Activated T-helper 2 cell treated with anti-CD3 and anti-CD28 coated beads, Interferon-gamma antibody, Interleukin-2, Interleukin-4, amounts not matched to agents 10 μg/mL and 5 μg/mL and 100 μg/mL, durations not matched to agents 14 hours and 24 hours and 36 hours (primary cell): ENCODE measurements at regions not wholly inside any gene's neighbourhood (a gene's known extent, or its start where the extent isn't known, plus 50 kb on each side); places are given as distances from the start of the nearest gene placed in this dataset.

Source experiments
- DNase-seq: peaks from one replicate; pipeline ENCODE4 v3.0.0; 2021; ENCODE audit warnings: low spot score
- H3K27ac Mint-ChIP-seq: one replicate; pipeline ENCODE4 v1.8.0; 2021; ENCODE audit warnings: mixed read lengths
- H3K27me3 Mint-ChIP-seq: one replicate; pipeline ENCODE4 v1.8.0; 2021; ENCODE audit warnings: low read depth, mixed read lengths
- H3K36me3 Mint-ChIP-seq: one replicate; pipeline ENCODE4 v1.8.0; 2021; ENCODE audit warnings: low read depth, mixed read lengths
- H3K4me1 Mint-ChIP-seq: one replicate; pipeline ENCODE4 v1.8.0; 2021; ENCODE audit warnings: low read depth, mixed read lengths
- H3K4me3 Mint-ChIP-seq: one replicate; pipeline ENCODE4 v1.8.0; 2021; ENCODE audit warnings: low read depth, mild to moderate bottlenecking, moderate library complexity, mixed read lengths
- H3K9me3 Mint-ChIP-seq: one replicate; pipeline ENCODE4 v1.8.0; 2021; ENCODE audit warnings: mixed read lengths
- intact Hi-C: fragments of 100-400 bp; cut with micrococcal nuclease; formaldehyde crosslinking; loops from one replicate; pipeline ENCODE4 v1.15.1; 2023

GRCh38 chr19:30783936-30784335, 411.8 kb downstream of the ZNF536 start:
- Mint-ChIP-seq H3K36me3 (no peaks in the 10 kb centered on the region), H3K4me3 (no peak overlapping the region), H3K27me3 (no peaks in the 10 kb centered on the region), H3K4me1 (peaks cover 2% of the 10 kb centered on the region), H3K27ac (no peak overlapping the region), H3K9me3 (no peaks in the 10 kb centered on the region)
- intact Hi-C loops, result no loop called here
- no peak for DNase-seq

DNA sequence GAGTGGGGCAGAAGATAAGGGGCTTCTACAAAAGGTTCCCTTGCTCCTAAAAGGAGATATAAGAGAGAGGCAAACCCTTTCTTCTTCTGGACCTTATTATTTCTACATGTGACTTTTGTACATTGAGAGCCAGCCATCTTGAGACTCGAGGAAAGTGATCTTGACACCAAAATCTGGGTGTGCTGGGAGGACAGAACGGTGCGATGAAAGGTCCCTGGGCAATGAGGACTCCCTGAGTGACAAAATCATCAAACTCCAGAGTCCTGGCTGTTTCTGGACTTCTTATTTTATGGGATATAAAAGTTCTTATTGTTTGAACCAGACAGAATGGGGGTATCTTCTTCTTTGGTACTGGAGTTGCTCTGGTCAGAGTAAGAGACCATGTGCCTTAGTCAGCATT, 411.0 kb downstream of the ZNF536 start:
- no peak for DNase-seq
- H3K27me3 Mint-ChIP-seq, result no peaks in the 10 kb centered on the region
- H3K36me3 Mint-ChIP-seq, result no peaks in the 10 kb centered on the region
- intact Hi-C loops, result no loop called here
- H3K9me3 Mint-ChIP-seq, result no peaks in the 10 kb centered on the region
- H3K4me3 Mint-ChIP-seq, result no peak overlapping the region
- H3K27ac Mint-ChIP-seq, result no peak overlapping the region
- H3K4me1 Mint-ChIP-seq, result peaks cover 2% of the 10 kb centered on the region

DNA sequence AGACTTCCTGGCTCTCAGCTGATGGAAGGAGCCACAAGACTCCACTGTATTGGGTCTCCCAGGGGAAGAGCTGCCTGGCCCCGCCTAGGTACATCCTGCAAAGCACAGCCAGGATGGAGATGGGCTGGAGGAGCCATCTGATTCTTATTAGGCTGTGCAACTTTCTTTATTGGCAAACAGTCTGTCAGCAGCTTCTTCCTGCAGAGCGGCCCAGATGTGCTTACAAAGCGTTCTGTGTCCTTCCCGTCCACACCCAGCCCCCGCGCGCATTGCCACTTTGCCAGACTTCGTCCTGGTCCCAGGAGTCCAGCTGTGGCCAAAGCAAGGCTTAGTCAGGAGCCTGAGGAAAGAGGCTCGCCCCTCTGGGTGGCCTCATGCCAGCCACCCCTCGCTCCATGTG, 409.3 kb downstream of the ZNF536 start:
- intact Hi-C loops, result no loop called here
- no peak overlapping the region for H3K4me3 Mint-ChIP-seq
- H3K9me3 Mint-ChIP-seq, result no peaks in the 10 kb centered on the region
- no peak for DNase-seq
- no peaks in the 10 kb centered on the region for H3K27me3 Mint-ChIP-seq
- no peak overlapping the region for H3K27ac Mint-ChIP-seq
- peaks cover 1% of the 10 kb centered on the region for H3K4me1 Mint-ChIP-seq
- no peaks in the 10 kb centered on the region for H3K36me3 Mint-ChIP-seq

- Mint-ChIP-seq H3K4me3 (no peak overlapping the region), H3K4me1 (no peaks in the 10 kb centered on the region), H3K27me3 (no peaks in the 10 kb centered on the region), H3K27ac (no peak overlapping the region), H3K9me3 (no peaks in the 10 kb centered on the region), H3K36me3 (no peaks in the 10 kb centered on the region)
- no peak for DNase-seq
- intact Hi-C loops, result no loop called here
Measured at GRCh38 chr19:30781047-30781446, 408.9 kb downstream of the ZNF536 start.

DNA sequence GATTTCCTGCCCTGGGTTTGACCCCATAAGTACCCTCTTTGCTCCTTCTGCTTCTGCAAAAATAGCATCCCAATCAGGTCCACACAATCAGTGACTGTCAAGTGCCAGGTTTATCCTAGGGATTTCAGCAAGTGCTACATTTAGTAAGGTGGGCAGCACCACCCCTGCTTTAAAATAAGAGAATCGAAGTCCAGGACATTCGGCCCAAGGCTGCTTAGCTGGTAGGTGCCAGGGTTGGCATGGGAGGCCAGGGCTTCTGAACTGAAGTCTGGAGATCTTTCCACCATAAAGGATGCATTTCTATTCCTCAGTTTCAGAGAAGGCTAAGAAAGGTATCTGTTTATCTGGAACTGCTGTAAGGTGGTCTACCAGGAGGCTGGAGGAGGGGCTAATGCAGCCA, 408.3 kb downstream of the ZNF536 start:
- H3K9me3 Mint-ChIP-seq, result no peaks in the 10 kb centered on the region
- intact Hi-C loops, result no loop called here
- no peak overlapping the region for H3K4me3 Mint-ChIP-seq
- no peak overlapping the region for H3K27ac Mint-ChIP-seq
- H3K4me1 Mint-ChIP-seq, result no peaks in the 10 kb centered on the region
- no peaks in the 10 kb centered on the region for H3K27me3 Mint-ChIP-seq
- no peaks in the 10 kb centered on the region for H3K36me3 Mint-ChIP-seq
- DNase-seq, result no peak

GRCh38 chr19:30780032-30780431, 407.8 kb downstream of the ZNF536 start:
- Mint-ChIP-seq H3K36me3 (no peaks in the 10 kb centered on the region), H3K4me1 (no peaks in the 10 kb centered on the region), H3K4me3 (no peak overlapping the region), H3K27ac (no peak overlapping the region), H3K9me3 (no peaks in the 10 kb centered on the region), H3K27me3 (no peaks in the 10 kb centered on the region)
- intact Hi-C loops, result no loop called here
- no peak for DNase-seq

DNA sequence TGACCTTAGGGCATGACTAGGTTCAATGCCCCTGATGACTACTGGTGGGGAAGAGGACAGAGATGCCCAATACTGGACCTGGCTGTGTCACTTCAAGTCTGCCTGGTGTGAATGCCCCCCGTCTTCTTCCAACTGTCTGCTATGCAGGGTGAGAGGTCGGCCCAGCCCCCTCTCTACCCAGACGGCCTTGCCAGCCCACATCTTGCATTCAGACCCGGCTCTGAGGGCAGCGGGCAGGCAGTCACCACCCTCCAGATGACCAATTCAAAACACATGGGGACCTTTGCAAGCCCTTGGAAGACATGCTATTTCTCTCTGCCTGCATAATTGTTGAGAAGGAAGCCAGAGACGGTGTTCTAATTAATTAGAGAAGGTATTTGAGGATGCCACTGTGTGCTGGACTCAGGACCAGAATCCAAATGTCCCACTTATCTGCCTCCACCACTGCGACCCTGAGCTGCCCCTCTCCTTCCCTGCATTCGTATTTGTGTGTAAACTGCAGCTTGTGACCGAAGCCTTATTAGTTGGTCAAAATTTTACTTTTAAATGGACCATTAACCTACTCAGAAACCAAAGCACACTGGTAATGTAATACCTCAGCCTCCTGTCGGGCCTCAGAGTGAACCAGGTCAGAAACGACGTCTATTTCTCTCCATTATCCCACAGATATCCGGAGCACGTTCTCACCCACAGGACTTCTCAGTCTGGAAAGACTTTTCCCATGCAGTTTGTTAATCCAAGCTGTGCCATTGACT, 407.0 kb downstream of the ZNF536 start:
- no peak overlapping the region for H3K27ac Mint-ChIP-seq
- H3K9me3 Mint-ChIP-seq, result no peaks in the 10 kb centered on the region
- no peak for DNase-seq

DNA sequence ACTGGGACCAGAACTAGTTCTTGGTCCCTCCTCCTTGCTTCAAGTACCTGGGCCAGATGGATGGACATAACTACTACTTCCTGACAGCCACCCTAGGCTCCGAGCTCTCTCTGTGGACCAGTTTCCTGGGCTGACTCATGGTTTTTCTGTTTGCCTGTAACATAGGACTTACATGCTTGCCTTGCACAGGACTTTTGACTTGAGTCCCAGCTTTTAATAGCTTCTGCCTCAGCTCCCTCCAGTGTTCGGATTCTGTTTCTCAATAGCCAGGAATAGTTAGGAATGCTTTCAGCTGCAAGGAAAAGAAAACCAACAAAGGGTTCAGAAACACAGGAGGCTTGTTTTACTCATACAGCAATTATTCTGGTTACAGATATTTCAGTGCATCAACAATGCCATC, 405.9 kb downstream of the ZNF536 start:
- Mint-ChIP-seq H3K27me3 (no peaks in the 10 kb centered on the region), H3K4me3 (no peak overlapping the region), H3K9me3 (no peaks in the 10 kb centered on the region), H3K4me1 (no peaks in the 10 kb centered on the region), H3K36me3 (no peaks in the 10 kb centered on the region), H3K27ac (no peak overlapping the region)
- no peak for DNase-seq
- intact Hi-C loops, result no loop called here

More for the DNA sequence above, 407.0 kb downstream of the ZNF536 start:
- Mint-ChIP-seq H3K4me3 (no peak overlapping the region), H3K27me3 (no peaks in the 10 kb centered on the region), H3K36me3 (no peaks in the 10 kb centered on the region), H3K4me1 (no peaks in the 10 kb centered on the region)
- intact Hi-C loops, result no loop called here

DNA sequence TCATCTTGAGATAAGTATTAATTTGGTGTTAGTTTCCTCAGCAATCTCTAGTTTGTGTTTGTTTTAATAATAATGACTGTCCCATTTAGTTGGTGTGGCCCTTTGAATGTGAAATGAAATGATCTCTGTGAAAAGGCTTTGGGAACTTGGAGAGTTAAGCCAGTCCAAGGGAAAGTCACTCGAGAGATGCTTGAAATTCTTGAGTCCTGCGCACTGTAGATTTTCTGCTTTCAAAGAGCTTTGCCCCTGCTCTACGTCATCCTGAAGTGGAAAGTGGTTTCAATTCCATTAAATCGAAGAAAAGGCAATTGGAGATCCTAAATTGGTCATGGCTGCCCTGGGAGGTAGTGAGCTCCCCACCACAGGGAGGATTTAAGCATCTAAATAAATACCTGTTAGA, 403.8 kb downstream of the ZNF536 start:
- no peaks in the 10 kb centered on the region for H3K27me3 Mint-ChIP-seq
- H3K27ac Mint-ChIP-seq, result no peak overlapping the region
- H3K9me3 Mint-ChIP-seq, result peaks cover 4% of the 10 kb centered on the region
- H3K4me1 Mint-ChIP-seq, result no peaks in the 10 kb centered on the region
- no peak overlapping the region for H3K4me3 Mint-ChIP-seq
- no peak for DNase-seq
- no peaks in the 10 kb centered on the region for H3K36me3 Mint-ChIP-seq
- intact Hi-C loops, result no loop called here

DNA sequence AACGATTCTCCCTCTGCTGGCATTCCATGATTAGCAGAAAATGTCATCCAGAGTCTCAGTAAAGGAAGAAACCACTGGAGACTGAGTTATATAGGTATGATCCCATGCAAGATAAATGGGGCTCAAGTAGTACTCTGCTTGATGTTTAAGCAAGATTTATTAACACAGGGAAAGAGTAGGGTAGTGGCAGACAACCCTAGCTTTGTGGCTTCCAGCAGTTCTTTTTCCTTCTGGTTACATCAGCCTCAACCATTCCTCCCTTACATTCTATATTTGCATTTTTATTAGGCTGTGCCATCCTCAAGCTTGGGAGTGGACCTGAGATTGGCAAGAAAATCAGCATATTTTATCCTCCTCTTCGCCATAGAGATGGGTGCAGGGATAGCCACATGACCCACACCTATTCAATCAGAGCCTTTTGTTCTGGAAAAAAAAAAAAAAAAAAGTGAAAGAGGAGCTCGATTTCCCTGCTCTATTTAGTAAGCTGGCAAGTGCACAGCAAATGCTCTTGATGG, 402.1 kb downstream of the ZNF536 start:
- Mint-ChIP-seq H3K27me3 (no peaks in the 10 kb centered on the region), H3K27ac (no peak overlapping the region), H3K4me3 (no peak overlapping the region), H3K36me3 (no peaks in the 10 kb centered on the region), H3K9me3 (peaks cover 4% of the 10 kb centered on the region), H3K4me1 (no peaks in the 10 kb centered on the region)
- DNase-seq, result no peak
- intact Hi-C loops, result no loop called here

DNA sequence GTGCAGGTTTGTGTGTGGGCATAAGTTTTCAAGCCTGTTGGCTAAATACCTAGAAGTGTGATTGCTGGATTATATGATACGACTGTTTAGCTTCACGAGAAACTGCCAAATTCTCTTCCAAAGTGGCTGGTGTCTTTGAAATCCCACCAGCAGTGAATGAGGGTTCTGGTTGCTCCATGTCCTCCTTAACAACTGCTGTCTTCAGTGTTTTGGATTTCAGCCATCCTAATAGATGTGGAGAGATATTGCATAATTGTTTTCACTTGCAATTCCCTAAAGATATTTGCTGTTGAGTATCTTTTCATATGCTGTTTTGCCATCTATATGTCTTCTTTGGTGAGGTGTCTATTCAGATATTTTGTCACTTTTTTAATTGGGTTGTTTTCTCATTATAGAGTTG, 390.5 kb downstream of the ZNF536 start:
- intact Hi-C loops, result no loop called here
- no peak overlapping the region for H3K27ac Mint-ChIP-seq
- no peak for DNase-seq
- no peaks in the 10 kb centered on the region for H3K36me3 Mint-ChIP-seq
- no peaks in the 10 kb centered on the region for H3K9me3 Mint-ChIP-seq
- no peak overlapping the region for H3K4me3 Mint-ChIP-seq
- no peaks in the 10 kb centered on the region for H3K27me3 Mint-ChIP-seq
- no peaks in the 10 kb centered on the region for H3K4me1 Mint-ChIP-seq

- H3K27me3 Mint-ChIP-seq, result no peaks in the 10 kb centered on the region
- H3K36me3 Mint-ChIP-seq, result no peaks in the 10 kb centered on the region
- intact Hi-C loops, result no loop called here
- no peak overlapping the region for H3K27ac Mint-ChIP-seq
- H3K4me3 Mint-ChIP-seq, result no peak overlapping the region
- H3K9me3 Mint-ChIP-seq, result no peaks in the 10 kb centered on the region
- no peaks in the 10 kb centered on the region for H3K4me1 Mint-ChIP-seq
- no peak for DNase-seq
Measured at GRCh38 chr19:30760014-30760413, 387.8 kb downstream of the ZNF536 start.

DNA sequence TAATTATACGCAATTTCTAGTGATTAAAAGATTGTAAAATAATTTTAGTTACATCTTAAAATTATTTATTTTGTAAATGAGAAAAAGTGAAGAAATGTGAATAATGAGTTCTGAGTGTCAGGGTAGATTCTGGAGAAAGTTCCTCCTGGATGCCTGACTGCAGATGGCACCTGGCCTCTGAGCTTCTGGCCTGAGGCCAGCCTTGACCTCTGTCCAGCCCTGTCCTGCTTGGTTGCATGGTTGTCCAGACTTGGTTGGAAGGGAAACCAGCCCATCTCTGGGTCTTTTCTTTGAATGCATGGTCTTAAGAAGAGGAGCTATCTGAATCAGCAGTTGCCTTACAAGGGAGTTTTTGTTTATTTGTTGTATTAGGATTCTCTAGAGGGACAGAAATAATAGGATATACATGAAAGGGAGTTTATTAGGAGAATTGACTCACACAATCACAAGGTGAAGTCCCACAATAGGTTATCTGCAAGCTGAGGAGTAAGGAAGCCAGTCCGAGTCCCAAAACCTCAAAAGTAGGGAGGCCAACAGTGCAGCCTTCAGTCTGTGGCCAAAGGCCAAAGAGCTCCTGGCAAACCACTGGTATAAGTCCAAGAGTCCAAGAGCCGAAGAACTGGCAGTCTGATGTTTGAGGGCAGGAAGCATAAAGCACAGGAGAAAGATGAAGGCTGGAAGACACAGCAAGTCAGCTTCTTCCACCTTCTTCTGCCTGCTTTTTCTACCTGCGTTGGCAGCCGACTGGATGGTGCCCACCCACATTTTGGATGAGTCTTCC, 385.8 kb downstream of the ZNF536 start:
- H3K27me3 Mint-ChIP-seq, result no peaks in the 10 kb centered on the region
- H3K4me1 Mint-ChIP-seq, result no peaks in the 10 kb centered on the region
- no peak overlapping the region for H3K4me3 Mint-ChIP-seq
- no peaks in the 10 kb centered on the region for H3K36me3 Mint-ChIP-seq
- DNase-seq, result no peak
- no peaks in the 10 kb centered on the region for H3K9me3 Mint-ChIP-seq
- no peak overlapping the region for H3K27ac Mint-ChIP-seq
- intact Hi-C loops, result no loop called here
